DND-41 (cell line): ENCODE measurements at regions not wholly inside any gene's neighbourhood (a gene's known extent, or its start where the extent isn't known, plus 50 kb on each side); places are given as distances from the start of the nearest gene placed in this dataset.
"Not testable (repeated sequence)": the region's sequence is repeated elsewhere in the genome, so short reads cannot be mapped to it uniquely, and the experiment has no call there.

Source experiments
- ATAC-seq: fragments of 200-7000 bp; cut with Tn5 transposase; 3 replicates; pipeline ENCODE4 v1.9.1; 2021; ENCODE audit warnings: low read depth; ENCODE audit not compliant: insufficient read depth
- DNase-seq: peaks from one replicate; pipeline ENCODE4 v3.0.0-alpha.2; 2020
- H2AFZ ChIP-seq: 2 replicates; pipeline ENCODE4 v1.6.0; 2012; ENCODE audit warnings: low read depth, low read length
- H3K27ac ChIP-seq: 2 replicates; pipeline ENCODE4 v1.5.1; 2012; ENCODE audit warnings: low read length, inconsistent platforms
- H3K27me3 ChIP-seq: fragments of 200-600 bp; sonication (generic); 2 replicates; pipeline ENCODE4 v1.6.0; 2012; ENCODE audit warnings: low read length, mild to moderate bottlenecking, inconsistent platforms; ENCODE audit not compliant: insufficient read depth, poor library complexity
- H3K36me3 ChIP-seq: 2 replicates; pipeline ENCODE4 v1.5.1; 2012; ENCODE audit warnings: low read length, inconsistent platforms; ENCODE audit not compliant: insufficient read depth
- H3K4me1 ChIP-seq: 2 replicates; pipeline ENCODE4 v1.5.1; 2012; ENCODE audit warnings: mild to moderate bottlenecking, low read length; ENCODE audit not compliant: insufficient read depth
- H3K4me2 ChIP-seq: 2 replicates; pipeline ENCODE4 v1.6.0; 2012; ENCODE audit warnings: mild to moderate bottlenecking, moderate library complexity, low read length, inconsistent platforms; ENCODE audit not compliant: insufficient read depth
- H3K4me3 ChIP-seq, 2 experiments: fragments of 200-600 bp in 1 of 2; shearing (Covaris generic) in 1 of 2; 2 replicates each; pipeline ENCODE4 v1.5.1; 2012 to 2016; ENCODE audit warnings: inconsistent platforms in 2 of 2, low read length in 2 of 2, mild to moderate bottlenecking in 2 of 2, low read depth in 1 of 2, moderate library complexity in 1 of 2
- H3K79me2 ChIP-seq: 2 replicates; pipeline ENCODE4 v1.6.0; 2012; ENCODE audit warnings: low read length, inconsistent platforms; ENCODE audit not compliant: insufficient read depth
- H3K9ac ChIP-seq: 2 replicates; pipeline ENCODE4 v1.6.0; 2012; ENCODE audit warnings: low read depth, mild to moderate bottlenecking, inconsistent platforms, low read length, moderate library complexity
- H3K9me3 ChIP-seq: 2 replicates; pipeline ENCODE4 v1.5.1; 2012; ENCODE audit warnings: low read length, moderate library complexity, mild to moderate bottlenecking, inconsistent platforms; ENCODE audit not compliant: insufficient read depth, severe bottlenecking
- H4K20me1 ChIP-seq: 2 replicates; pipeline ENCODE4 v1.6.0; 2012; ENCODE audit warnings: low read length; ENCODE audit not compliant: insufficient read depth
- EZH2 ChIP-seq: IDR thresholded peaks from 3 replicates; pipeline ENCODE4 v1.6.1; 2012; ENCODE audit warnings: borderline replicate concordance, low read depth, mild to moderate bottlenecking, moderate library complexity, low read length, inconsistent platforms; ENCODE audit not compliant: severe bottlenecking
- TF ChIP-seq, protein P1 (sequence below): IDR thresholded peaks from 2 replicates; pipeline ENCODE4 v1.5.1; 2012; ENCODE audit warnings: borderline replicate concordance, low read length, moderate library complexity, mild to moderate bottlenecking; ENCODE audit not compliant: poor library complexity, severe bottlenecking; ENCODE audit errors: extremely low read depth

DNA sequence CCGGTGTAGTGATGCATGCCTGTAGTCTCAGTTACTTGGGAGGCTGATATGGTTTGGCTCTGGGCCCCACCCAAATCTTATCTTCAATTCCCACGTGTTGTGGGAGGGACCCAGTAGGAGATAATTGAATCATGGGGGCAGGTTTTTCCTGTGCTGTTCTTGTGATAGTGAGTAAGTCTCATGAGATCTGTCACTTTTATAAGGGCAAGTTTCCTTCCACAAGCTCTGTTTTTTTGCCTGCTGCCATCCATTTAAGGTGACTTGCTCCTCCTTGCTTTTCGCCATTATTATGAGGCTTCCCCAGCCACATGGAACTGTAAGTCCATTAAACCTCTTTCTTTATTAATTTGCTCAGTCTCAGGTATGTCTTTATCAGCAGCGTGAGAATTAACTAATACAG is 566.7 kb upstream of the NECTIN3 start:
- H3K27me3 ChIP-seq: no peaks in the 10 kb centered on the region
- no peak overlapping the region for H3K4me2 ChIP-seq
- no peaks in the 10 kb centered on the region for H3K9me3 ChIP-seq
- H3K36me3 ChIP-seq: no peaks in the 10 kb centered on the region
- H2AFZ ChIP-seq: no peak overlapping the region
- H3K79me2 ChIP-seq: no peaks in the 10 kb centered on the region
- no peak for DNase-seq
- H3K9ac ChIP-seq: no peak overlapping the region
- no peak for TF ChIP-seq EZH2
- TF ChIP-seq, protein P1, sequence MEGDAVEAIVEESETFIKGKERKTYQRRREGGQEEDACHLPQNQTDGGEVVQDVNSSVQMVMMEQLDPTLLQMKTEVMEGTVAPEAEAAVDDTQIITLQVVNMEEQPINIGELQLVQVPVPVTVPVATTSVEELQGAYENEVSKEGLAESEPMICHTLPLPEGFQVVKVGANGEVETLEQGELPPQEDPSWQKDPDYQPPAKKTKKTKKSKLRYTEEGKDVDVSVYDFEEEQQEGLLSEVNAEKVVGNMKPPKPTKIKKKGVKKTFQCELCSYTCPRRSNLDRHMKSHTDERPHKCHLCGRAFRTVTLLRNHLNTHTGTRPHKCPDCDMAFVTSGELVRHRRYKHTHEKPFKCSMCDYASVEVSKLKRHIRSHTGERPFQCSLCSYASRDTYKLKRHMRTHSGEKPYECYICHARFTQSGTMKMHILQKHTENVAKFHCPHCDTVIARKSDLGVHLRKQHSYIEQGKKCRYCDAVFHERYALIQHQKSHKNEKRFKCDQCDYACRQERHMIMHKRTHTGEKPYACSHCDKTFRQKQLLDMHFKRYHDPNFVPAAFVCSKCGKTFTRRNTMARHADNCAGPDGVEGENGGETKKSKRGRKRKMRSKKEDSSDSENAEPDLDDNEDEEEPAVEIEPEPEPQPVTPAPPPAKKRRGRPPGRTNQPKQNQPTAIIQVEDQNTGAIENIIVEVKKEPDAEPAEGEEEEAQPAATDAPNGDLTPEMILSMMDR: no peak
- H4K20me1 ChIP-seq: no peaks in the 10 kb centered on the region
- H3K4me1 ChIP-seq: no peaks in the 10 kb centered on the region
- no peak overlapping the region for H3K4me3 ChIP-seq
- H3K27ac ChIP-seq: no peak overlapping the region
- no peak for ATAC-seq

DNA sequence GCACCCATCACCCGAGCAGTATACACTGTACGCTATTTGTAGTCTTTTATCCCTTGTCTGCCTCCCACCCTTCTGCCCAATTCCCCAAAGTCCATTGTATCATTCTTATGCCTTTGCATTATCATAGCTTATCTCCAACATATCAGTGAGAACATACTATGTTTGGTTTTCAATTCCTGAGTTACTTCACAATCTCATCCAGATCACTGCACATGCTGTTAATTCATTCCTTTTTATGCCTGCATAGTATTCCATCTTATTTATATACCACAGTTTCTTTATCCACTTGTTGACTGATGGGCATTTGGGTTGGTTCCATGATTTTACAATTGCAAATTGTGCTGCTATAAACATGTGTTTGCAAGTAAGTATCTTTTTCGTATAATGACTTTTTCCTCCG is 564.7 kb upstream of the NECTIN3 start:
- TF ChIP-seq EZH2: no peak
- TF ChIP-seq, protein P1: no peak

DNA sequence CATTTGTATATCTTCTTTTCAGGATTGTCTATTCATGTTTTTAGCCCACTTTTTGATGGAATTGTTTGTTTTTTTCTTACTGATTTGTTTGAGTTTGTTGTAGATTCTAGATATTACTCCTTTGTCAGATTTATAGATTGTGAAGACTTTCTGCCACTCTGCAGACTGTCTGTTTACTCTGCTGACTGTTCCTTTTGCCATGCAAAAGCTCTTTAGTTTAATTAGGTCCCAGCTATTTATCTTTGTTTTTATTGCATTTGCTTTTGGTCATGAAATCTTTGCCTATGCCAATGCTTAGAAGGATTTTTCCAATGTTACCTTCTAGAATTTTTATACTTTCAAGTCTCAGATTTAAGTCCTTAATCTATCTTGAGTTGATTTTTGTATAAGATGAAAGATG is 564.0 kb upstream of the NECTIN3 start:
- DNase-seq, ATAC-seq, H3K27ac ChIP-seq: not testable (repeated sequence)

More for the DNA sequence above, 564.7 kb upstream of the NECTIN3 start:
- no peaks in the 10 kb centered on the region for H3K27me3 ChIP-seq
- H2AFZ ChIP-seq: no peak overlapping the region
- DNase-seq (no peak), ATAC-seq (no peak)
- no peaks in the 10 kb centered on the region for H3K79me2 ChIP-seq
- no peak overlapping the region for H3K27ac ChIP-seq
- H4K20me1 ChIP-seq: no peaks in the 10 kb centered on the region
- H3K9ac ChIP-seq: no peak overlapping the region
- H3K4me3 ChIP-seq: no peak overlapping the region
- no peaks in the 10 kb centered on the region for H3K4me1 ChIP-seq
- H3K9me3 ChIP-seq: no peaks in the 10 kb centered on the region
- H3K4me2 ChIP-seq: no peak overlapping the region
- H3K36me3 ChIP-seq: no peaks in the 10 kb centered on the region

DNA sequence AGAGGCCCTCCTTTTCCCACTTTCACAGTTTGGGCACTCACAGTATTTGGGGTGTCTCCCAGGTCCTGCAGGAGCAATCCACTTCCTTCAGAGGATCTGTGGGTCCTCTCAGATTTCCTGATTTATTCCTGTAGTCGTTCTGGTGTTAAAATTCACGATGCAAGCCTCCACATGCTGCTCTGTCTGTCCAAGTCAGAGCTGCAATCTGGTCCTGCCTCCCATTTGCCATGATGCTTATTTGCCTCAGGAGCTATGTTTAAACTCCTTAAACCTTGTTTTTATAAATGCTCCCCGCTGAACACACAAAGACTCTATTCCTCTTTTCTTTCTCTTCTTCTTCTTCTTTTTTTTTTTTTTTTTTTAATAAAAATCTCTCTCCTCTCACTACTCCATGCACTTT is 558.7 kb upstream of the NECTIN3 start:
- ATAC-seq (no peak), DNase-seq (no peak)
- H3K4me3 ChIP-seq: no peak overlapping the region
- no peaks in the 10 kb centered on the region for H3K9me3 ChIP-seq
- H4K20me1 ChIP-seq: no peaks in the 10 kb centered on the region
- H3K27me3 ChIP-seq: no peaks in the 10 kb centered on the region
- no peak overlapping the region for H3K9ac ChIP-seq
- TF ChIP-seq EZH2: no peak
- TF ChIP-seq, protein P1: no peak
- no peaks in the 10 kb centered on the region for H3K79me2 ChIP-seq
- H3K4me2 ChIP-seq: no peak overlapping the region
- no peak overlapping the region for H2AFZ ChIP-seq
- no peak overlapping the region for H3K27ac ChIP-seq
- H3K36me3 ChIP-seq: no peaks in the 10 kb centered on the region
- no peaks in the 10 kb centered on the region for H3K4me1 ChIP-seq

More for the DNA sequence above, 564.0 kb upstream of the NECTIN3 start:
- not testable (repeated sequence) for H3K9me3 ChIP-seq, H3K79me2 ChIP-seq, H3K4me3 ChIP-seq, H4K20me1 ChIP-seq, H3K4me1 ChIP-seq, H3K27me3 ChIP-seq, H2AFZ ChIP-seq, H3K36me3 ChIP-seq, H3K9ac ChIP-seq, H3K4me2 ChIP-seq
